ENCODE measurements at regions not wholly inside any gene's neighbourhood (a gene's known extent, or its start where the extent isn't known, plus 50 kb on each side); places are given as distances from the start of the nearest gene placed in this dataset.

- TF ChIP-seq FOXM1 (IDR thresholded peaks at IDR 0.05; ENCODE audit: borderline replicate concordance, low read depth) (no peak), NFIC (IDR thresholded peaks at IDR 0.05) (no peak), TAF1 (IDR thresholded peaks at IDR 0.05; ENCODE audit: low read depth) (no peak), RAD21 (IDR thresholded peaks at IDR 0.05; ENCODE audit: low read depth) (no peak), REST (IDR thresholded peaks at IDR 0.05; ENCODE audit: low read depth) (no peak), CREB1 (IDR thresholded peaks at IDR 0.05; ENCODE audit: low read depth) (no peak), YY1 (IDR thresholded peaks at IDR 0.05; ENCODE audit: low read depth) (no peak), EP300 (IDR thresholded peaks at IDR 0.05; ENCODE audit: borderline replicate concordance) (no peak), MAX (IDR thresholded peaks at IDR 0.05) (no peak), TCF12 (IDR thresholded peaks at IDR 0.05; ENCODE audit: low read depth) (no peak), TEAD4 (IDR thresholded peaks at IDR 0.05) (no peak), EGR1 (IDR thresholded peaks at IDR 0.05) (no peak), CEBPB (IDR thresholded peaks at IDR 0.05) (no peak), USF1 (IDR thresholded peaks at IDR 0.05) (no peak)
Observed at GRCh38 chr4:187921946-187922623, 73.5 kb upstream of the ZFP42 start.

Data from Ishikawa (cell line).